Panc1 (cell line): ENCODE measurements at regions not wholly inside any gene's neighbourhood (a gene's known extent, or its start where the extent isn't known, plus 50 kb on each side); places are given as distances from the start of the nearest gene placed in this dataset.

Experiments
- ATAC-seq: fragments of 200-7000 bp; cut with Tn5 transposase; 2 replicates; pipeline ENCODE4 v1.9.1; 2020; ENCODE audit warnings: mild to moderate bottlenecking, moderate library complexity
- BruUV-seq: library from RNA; stranded (reverse); fragments of 400-500 nt; replicated peaks from 2 replicates; lab custom pipeline; 2021; lab: Mats Ljungman, UMichigan
- CTCF ChIA-PET: fragments of 300-600 bp; sonication (Branson Sonifier 250); formaldehyde crosslinking; loops from one replicate; lab custom pipeline; 2022; ENCODE audit warnings: antibody characterized with exemption; lab: Charles Lee
- POLR2A ChIA-PET: fragments of 300-600 bp; sonication (Branson Sonifier 250); formaldehyde crosslinking; loops from one replicate; lab custom pipeline; 2022; ENCODE audit warnings: antibody characterized with exemption; lab: Charles Lee
- DNase-seq: peaks from one replicate; pipeline ENCODE4 v3.0.0-alpha.2; 2010; ENCODE audit warnings: low read depth, low spot score
- H3K27ac ChIP-seq: 2 replicates; pipeline ENCODE4 v1.5.1; 2011; ENCODE audit warnings: mild to moderate bottlenecking, low read length, inconsistent platforms
- H3K27me3 ChIP-seq: fragments of 200-500 bp; sonication (Bioruptor generic); 2 replicates; pipeline ENCODE4 v1.6.0; 2014; ENCODE audit warnings: low read length, inconsistent platforms; ENCODE audit not compliant: control insufficient read depth, insufficient read depth
- H3K36me3 ChIP-seq: fragments of 200-500 bp; sonication (Bioruptor generic); 2 replicates; pipeline ENCODE4 v1.5.1; 2014; ENCODE audit warnings: inconsistent platforms, mild to moderate bottlenecking, low read length, moderate library complexity; ENCODE audit not compliant: control insufficient read depth, insufficient read depth
- H3K4me1 ChIP-seq: 2 replicates; pipeline ENCODE4 v1.5.1; 2011; ENCODE audit warnings: inconsistent platforms, mild to moderate bottlenecking, low read length, moderate library complexity; ENCODE audit not compliant: control insufficient read depth, insufficient read depth
- H3K4me3 ChIP-seq, 2 experiments: 2 replicates each; pipeline ENCODE4 v1.5.1; 2011 to 2012; ENCODE audit warnings: low read depth in 2 of 2, low read length in 2 of 2, mild to moderate bottlenecking in 2 of 2, inconsistent platforms in 1 of 2, moderate library complexity in 1 of 2
- H3K9me3 ChIP-seq: fragments of 200-500 bp; sonication (Bioruptor generic); 2 replicates; pipeline ENCODE4 v1.5.1; 2014; ENCODE audit warnings: low read depth, mild to moderate bottlenecking, inconsistent platforms, low read length, moderate library complexity; ENCODE audit not compliant: control insufficient read depth, insufficient read depth
- POLR2AphosphoS5 ChIP-seq: IDR thresholded peaks from 2 replicates; pipeline ENCODE4 v1.6.1; 2012; ENCODE audit warnings: mild to moderate bottlenecking, low read depth, low read length, moderate library complexity
- SIN3A ChIP-seq: IDR thresholded peaks from 2 replicates; pipeline ENCODE4 v1.6.1; 2012; ENCODE audit warnings: low read depth, mild to moderate bottlenecking, low read length, moderate library complexity, borderline replicate concordance; ENCODE audit not compliant: insufficient read depth
- TCF7L2 ChIP-seq: IDR thresholded peaks from 2 replicates; pipeline ENCODE4 v1.6.1; 2011; ENCODE audit warnings: mild to moderate bottlenecking, low read depth, low read length, inconsistent platforms
- in situ Hi-C: cut with HindIII; loops from 2 replicates; pipeline ENCODE4 v1.10.0; 2016; ENCODE audit warnings: low sequenced_read_pairs, low pct_unique_long_range_greater_than_20kb
- intact Hi-C: fragments of 100-400 bp; cut with micrococcal nuclease; formaldehyde crosslinking; loops from one replicate; pipeline ENCODE4 v1.10.0; 2022; ENCODE audit not compliant: unreplicated experiment
- TF ChIP-seq, protein P1 (sequence below): fragments of 450-650 bp; IDR thresholded peaks from 2 replicates; pipeline ENCODE4 v1.5.1; 2017; ENCODE audit warnings: mild to moderate bottlenecking
- TF ChIP-seq, protein P2 (sequence below), 2 experiments: IDR thresholded peaks; 2 replicates each; pipeline ENCODE4 v1.6.1; 2011 to 2012; ENCODE audit warnings: low read depth in 2 of 2, control low read depth in 1 of 2, low read length in 1 of 2, mild to moderate bottlenecking in 1 of 2, moderate library complexity in 1 of 2; ENCODE audit not compliant: insufficient read depth in 1 of 2

DNA sequence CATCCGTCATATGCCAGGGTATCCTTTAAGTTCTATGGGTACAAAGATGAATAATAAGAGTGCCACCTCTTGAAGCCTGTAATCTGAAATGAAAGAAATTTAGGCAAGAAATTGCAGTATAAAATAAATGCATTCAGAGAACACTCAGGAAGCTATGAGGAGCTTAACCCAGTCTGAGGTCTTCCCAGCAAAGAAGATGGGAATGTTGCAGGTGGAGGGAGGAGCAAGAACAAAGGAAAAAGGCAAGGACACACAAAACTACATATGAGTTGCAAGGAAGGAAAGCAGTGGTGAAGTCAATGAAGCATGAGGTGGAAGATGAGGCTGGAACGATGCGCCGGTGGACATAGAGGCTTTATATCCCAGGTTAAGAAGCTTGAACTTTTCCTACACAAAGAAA lies 67.0 kb upstream of the DST start:
- ATAC-seq, result no peak
- in situ Hi-C loops, result no loop called here
- POLR2A ChIA-PET, result no interaction called here

DNA sequence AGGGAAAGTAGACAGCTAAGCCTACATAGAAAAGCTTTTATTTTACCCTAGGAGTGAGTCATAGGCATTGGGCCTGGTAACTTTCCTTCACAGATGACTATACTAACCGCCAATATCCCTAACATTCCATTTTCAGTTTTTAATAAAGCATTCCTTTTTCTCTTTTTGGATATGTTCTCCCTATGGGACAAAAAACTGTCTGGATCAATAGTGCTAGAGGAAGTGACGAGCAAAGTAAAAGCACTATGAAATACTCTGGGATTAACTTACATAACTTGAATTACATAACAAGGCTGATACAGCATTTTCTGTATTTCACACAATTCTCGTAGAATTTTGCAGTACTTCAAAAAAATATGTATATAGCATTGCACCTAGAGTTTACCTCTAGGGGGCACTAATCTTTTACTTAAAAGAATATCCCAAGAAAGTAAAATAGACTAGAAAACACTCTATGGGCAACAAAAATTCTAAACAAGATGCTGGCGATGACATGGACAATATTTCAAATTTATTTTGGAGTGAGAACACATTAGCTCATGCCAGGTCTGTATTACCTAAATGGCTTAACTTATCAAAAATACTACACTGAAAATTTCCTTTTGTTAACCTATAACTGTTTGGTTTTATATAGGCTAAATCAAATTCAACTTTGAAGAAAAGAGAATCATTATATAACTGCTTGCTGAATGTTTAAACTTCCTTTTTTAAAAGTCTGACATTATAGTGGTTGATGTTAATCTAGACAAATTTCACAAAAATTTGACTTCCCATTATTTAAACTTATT lies 66.3 kb upstream of the DST start:
- Histone ChIP-seq H3K9me3 (no peaks in the 10 kb centered on the region), H3K27ac (peak overlapping the region; percentile 82), H3K27me3 (no peaks in the 10 kb centered on the region), H3K4me1 (peaks cover 65% of the 10 kb centered on the region), H3K4me3 (no peak overlapping the region; a peak in 1 of 4 replicates), H3K36me3 (no peaks in the 10 kb centered on the region)
- ATAC-seq (peak; percentile 64), DNase-seq (no peak)
- no TSS peak for BruUV-seq
- in situ Hi-C loops, result no loop called here
- intact Hi-C loops, result loop anchor here (5.0 kb wide), 1 partner anchor 133 kb away; no protein-coding TSS in a partner anchor
- ChIA-PET POLR2A (no interaction called here), CTCF (interaction anchor here (0.7 to 2.9 kb wide), 4 partner anchors 45 to 143 kb away, joined by 3 to 9 read pairs (median 4); no protein-coding TSS in a partner anchor)
- TF ChIP-seq, protein P1, sequence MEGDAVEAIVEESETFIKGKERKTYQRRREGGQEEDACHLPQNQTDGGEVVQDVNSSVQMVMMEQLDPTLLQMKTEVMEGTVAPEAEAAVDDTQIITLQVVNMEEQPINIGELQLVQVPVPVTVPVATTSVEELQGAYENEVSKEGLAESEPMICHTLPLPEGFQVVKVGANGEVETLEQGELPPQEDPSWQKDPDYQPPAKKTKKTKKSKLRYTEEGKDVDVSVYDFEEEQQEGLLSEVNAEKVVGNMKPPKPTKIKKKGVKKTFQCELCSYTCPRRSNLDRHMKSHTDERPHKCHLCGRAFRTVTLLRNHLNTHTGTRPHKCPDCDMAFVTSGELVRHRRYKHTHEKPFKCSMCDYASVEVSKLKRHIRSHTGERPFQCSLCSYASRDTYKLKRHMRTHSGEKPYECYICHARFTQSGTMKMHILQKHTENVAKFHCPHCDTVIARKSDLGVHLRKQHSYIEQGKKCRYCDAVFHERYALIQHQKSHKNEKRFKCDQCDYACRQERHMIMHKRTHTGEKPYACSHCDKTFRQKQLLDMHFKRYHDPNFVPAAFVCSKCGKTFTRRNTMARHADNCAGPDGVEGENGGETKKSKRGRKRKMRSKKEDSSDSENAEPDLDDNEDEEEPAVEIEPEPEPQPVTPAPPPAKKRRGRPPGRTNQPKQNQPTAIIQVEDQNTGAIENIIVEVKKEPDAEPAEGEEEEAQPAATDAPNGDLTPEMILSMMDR, result peak; percentile 72; the same call in 1 of the 2 replicates
- TF ChIP-seq, protein P2, sequence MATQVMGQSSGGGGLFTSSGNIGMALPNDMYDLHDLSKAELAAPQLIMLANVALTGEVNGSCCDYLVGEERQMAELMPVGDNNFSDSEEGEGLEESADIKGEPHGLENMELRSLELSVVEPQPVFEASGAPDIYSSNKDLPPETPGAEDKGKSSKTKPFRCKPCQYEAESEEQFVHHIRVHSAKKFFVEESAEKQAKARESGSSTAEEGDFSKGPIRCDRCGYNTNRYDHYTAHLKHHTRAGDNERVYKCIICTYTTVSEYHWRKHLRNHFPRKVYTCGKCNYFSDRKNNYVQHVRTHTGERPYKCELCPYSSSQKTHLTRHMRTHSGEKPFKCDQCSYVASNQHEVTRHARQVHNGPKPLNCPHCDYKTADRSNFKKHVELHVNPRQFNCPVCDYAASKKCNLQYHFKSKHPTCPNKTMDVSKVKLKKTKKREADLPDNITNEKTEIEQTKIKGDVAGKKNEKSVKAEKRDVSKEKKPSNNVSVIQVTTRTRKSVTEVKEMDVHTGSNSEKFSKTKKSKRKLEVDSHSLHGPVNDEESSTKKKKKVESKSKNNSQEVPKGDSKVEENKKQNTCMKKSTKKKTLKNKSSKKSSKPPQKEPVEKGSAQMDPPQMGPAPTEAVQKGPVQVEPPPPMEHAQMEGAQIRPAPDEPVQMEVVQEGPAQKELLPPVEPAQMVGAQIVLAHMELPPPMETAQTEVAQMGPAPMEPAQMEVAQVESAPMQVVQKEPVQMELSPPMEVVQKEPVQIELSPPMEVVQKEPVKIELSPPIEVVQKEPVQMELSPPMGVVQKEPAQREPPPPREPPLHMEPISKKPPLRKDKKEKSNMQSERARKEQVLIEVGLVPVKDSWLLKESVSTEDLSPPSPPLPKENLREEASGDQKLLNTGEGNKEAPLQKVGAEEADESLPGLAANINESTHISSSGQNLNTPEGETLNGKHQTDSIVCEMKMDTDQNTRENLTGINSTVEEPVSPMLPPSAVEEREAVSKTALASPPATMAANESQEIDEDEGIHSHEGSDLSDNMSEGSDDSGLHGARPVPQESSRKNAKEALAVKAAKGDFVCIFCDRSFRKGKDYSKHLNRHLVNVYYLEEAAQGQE (IDR thresholded peaks at IDR 0.05; ENCODE audit: insufficient read depth in 1 of 2, low read depth in 2 of 2, low read length in 1 of 2), result no peak

More for the DNA sequence above, 67.0 kb upstream of the DST start:
- CTCF ChIA-PET, result interaction anchor here (0.5 to 2.9 kb wide), 5 partner anchors 40 to 142 kb away, joined by 3 to 9 read pairs (median 4); no protein-coding TSS in a partner anchor
- no peaks in the 10 kb centered on the region for H3K9me3 ChIP-seq
- no peak overlapping the region for H3K4me3 ChIP-seq
- DNase-seq, result no peak
- intact Hi-C loops, result loop anchor here (5.0 kb wide), 1 partner anchor 133 kb away; no protein-coding TSS in a partner anchor
- no TSS peak for BruUV-seq
- peaks cover 72% of the 10 kb centered on the region for H3K4me1 ChIP-seq
- no peaks in the 10 kb centered on the region for H3K27me3 ChIP-seq
- no peak for TF ChIP-seq SIN3A
- no peak for TF ChIP-seq POLR2AphosphoS5
- TF ChIP-seq TCF7L2, result no peak
- TF ChIP-seq, protein P2 (IDR thresholded peaks at IDR 0.05; ENCODE audit: insufficient read depth in 1 of 2, low read depth in 2 of 2, low read length in 1 of 2), result no peak
- TF ChIP-seq, protein P1, result no peak
- no peaks in the 10 kb centered on the region for H3K36me3 ChIP-seq
- peak overlapping the region; percentile 82 for H3K27ac ChIP-seq
